HL-60 (cell line): ENCODE measurements at regions not wholly inside any gene's neighbourhood (a gene's known extent, or its start where the extent isn't known, plus 50 kb on each side); places are given as distances from the start of the nearest gene placed in this dataset.
A peak's percentile ranks its signal among the peaks of the same experiment; 100 is the strongest.

Experiments used
- CTCF ChIP-seq: IDR thresholded peaks from one replicate; pipeline ENCODE4 v1.5.1; 2011; ENCODE audit warnings: low read length, control low read depth, inconsistent platforms; ENCODE audit not compliant: insufficient read depth
- POLR2AphosphoS5 ChIP-seq: IDR thresholded peaks from 2 replicates; pipeline ENCODE4 v1.6.1; 2012; ENCODE audit warnings: low read depth
- SPI1 ChIP-seq: IDR thresholded peaks from 2 replicates; pipeline ENCODE4 v1.6.1; 2012; ENCODE audit warnings: low read depth, mild to moderate bottlenecking, borderline replicate concordance

GRCh38 chr2:205903549-205904129 is 182.3 kb downstream of the INO80D start:
- TF ChIP-seq CTCF: peak; percentile 24
- no peak for TF ChIP-seq SPI1
- TF ChIP-seq POLR2AphosphoS5: no peak
